Stimulated activated CD4-positive, alpha-beta T cell treated with anti-CD3 and anti-CD28 coated beads, Interleukin-4, amount 100 ng/mL, for 4 hours (primary cell): ENCODE measurements at regions not wholly inside any gene's neighbourhood (a gene's known extent, or its start where the extent isn't known, plus 50 kb on each side); places are given as distances from the start of the nearest gene placed in this dataset.

Experiments used
- DNase-seq, 2 experiments: peaks; one replicate each; pipeline ENCODE4 v3.0.0-alpha.2; 2020

DNA sequence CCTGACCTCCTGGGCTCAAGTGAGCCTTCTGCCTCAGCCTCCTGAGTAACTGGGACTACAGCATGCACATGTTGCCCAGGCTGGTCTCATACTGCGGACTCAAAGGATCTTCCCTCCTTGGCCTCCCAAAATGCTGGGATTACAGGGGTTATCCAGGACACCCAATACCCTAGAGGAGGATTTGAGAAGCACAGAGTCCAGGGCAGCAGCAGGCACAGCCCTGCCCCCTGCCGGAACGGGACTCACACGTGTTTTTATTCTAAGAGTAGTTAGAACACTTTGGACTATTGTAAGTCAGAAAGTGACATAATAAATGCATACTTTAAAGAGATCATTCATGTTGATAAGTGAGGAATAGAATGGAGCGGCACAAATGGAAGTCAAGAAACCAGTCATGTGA is 80.2 kb downstream of the C6orf118 start:
- DNase-seq = no peak

DNA sequence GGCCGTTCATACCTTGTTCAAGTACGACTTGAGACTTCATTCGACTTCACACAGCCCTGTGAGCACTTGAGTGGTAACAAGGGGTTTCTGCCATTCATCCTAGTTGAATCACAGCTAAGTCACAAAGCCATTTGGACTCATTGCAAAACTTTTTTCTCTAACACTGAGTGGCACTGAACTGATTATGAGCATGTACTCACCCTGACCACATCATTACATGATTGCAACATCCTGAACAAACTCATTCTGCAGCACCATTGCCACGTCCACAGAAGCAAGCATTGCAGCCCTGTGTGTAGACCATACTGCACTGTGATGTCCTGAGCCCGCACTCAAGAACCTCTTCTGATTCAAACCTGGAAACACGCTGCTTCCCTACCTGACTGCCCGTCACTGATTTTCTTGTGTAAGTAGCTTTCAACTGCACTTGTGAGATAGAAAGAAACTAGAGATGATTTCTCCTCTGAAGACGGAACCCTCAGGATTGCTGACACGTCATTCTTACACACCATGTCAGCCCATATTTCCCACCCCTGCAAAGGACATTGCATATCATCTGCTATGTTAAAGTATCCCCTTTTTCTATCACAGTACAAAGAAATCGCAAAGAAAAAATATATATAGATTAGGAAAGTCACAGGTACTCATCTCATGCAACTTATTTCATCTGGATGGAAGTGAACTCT is 81.6 kb downstream of the C6orf118 start:
- no peak for DNase-seq

DNA sequence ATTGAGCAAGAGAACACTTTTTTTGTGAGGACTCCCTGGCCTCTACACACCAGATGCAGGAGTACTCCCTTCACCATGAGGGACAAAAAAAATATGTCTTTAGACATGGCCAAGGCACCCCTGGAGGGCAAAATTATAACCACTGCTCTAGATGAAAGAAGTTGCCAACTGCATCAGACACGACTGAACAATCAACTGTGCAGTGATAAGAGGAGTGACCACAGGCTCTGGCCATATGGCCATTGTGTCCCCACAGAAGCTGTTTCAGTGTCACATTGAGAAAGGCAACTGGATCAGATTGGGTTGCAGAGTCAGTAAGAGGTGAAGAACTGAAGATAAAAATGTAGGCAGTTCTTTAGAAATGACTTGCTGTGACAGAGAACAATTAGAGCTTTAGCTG is 85.7 kb downstream of the C6orf118 start:
- no peak for DNase-seq

DNA sequence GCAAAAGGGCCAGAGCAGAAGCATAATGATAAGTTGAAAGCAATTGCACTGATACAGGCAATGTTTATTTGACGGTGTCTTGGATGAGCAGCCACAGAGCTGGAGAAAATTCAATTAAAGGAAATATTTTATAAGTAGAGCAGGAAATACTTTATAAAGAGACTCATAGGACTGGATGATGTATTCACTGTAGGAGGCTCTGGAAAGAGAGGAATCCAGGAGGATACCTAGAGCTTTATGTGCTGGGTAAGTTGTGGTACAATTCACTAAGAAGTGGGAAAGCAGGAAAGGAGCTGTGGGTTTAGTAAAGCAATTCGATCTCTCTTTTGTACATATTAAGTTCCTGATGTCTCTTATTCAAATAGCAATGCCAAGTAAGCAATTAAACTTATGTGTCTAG is 86.3 kb downstream of the C6orf118 start:
- no peak for DNase-seq

DNA sequence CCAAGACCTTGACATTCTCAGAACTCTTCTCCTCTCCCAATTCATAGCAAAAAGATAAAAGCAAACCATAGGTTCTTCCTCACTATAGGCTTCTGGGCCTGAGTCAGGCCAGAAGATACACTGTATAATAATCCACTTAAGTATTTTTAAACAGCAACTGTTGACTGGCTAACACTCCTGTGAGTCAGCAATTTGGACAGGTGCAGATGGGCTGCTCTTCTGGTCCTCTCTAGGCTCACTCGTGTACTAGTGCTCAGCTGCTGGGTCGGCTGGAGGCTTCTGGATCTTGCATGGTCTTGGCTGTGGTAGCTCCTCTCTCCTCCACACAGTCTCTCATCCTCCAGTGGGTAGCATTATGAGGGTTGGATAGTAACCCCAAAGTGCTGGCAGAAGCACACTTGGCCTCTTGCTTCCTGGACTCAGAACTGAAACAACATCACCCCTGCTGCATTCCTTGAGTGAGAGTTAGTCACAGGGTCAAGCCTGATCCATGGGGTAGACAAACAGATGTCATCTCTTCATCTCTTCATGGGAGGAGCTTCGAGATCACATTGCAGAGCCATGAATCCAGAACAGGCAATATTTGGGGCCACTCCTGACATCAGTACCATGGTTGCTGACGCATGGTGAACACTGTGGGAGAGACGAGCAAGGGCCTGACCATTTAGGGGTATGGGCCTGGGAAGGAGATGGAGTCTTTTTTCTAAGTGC is 86.9 kb downstream of the C6orf118 start:
- DNase-seq = no peak

DNA sequence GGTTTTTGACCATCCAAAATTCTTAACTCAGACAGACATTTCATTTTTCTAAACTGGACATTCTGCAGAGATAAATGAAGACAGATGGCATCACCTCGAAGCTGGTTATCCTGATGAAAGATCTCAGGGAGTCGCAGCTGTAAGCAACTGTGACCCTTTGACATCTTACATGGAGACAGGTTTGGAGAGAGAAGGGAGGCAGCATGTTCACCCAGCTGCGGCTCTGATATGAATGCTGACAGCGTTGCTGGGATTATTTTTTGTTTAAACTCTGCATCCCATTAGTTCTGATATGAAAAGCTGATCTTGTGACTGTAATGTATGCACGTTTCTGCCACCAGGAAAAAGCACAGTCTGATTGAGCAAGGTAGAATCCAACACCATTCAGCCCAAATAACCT is 89.4 kb downstream of the C6orf118 start:
- DNase-seq = no peak

DNA sequence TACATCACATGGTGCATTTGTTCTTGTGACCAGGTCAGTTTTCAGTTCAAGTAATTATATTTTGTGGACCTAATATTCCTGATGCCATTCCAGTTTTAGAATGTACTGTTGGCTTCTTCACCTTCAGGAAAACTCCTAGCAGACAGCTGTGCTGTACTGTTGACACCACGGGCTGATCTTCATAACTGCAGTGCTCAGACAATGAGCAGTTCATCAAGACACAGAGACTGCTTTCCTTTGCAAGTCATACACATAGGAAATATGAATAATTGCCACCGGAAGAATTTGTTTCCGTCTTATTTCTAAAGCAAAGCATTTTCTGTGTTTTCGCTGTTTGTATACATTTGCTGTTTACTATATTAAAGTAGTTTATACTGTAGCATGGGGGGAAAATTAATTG is 89.8 kb downstream of the C6orf118 start:
- DNase-seq = no peak

DNA sequence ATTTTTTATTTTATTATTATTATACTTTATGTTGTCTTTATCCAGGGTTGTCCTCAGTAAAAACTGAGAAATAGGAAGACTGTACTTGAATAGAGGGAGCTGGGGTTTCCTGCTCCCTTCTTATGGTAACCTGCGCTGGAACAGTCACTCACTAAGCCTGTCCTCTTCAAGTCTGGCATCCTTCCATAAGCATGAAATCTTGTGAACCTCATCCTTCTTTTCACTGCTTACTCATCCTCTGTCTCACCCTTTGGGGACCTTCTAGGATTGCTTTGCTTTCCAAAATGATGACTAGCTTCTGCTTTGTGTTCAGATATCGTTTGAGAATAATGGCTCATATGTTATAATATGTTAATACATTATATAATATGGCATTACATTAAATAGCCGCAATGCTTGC is 90.6 kb downstream of the C6orf118 start:
- no peak for DNase-seq

DNA sequence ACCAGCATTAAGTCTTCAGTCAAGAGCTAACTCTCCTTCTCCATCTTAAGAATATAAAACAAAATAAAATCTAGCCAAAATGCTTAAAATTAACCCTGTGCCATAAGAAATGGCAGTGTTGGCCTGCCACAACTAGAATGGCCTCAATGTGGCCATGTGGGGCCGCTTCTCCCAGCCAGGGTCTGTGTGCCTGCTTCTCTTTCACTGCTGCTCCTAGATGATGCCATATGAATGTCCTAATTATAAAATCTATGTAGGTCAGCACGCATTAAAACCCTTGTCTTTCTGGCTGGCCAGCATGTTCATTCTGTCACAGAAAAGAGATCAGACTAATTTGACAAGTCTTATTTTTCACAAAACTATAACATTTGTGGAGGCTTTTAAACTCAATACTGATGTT is 102.6 kb downstream of the C6orf118 start:
- DNase-seq = no peak

DNA sequence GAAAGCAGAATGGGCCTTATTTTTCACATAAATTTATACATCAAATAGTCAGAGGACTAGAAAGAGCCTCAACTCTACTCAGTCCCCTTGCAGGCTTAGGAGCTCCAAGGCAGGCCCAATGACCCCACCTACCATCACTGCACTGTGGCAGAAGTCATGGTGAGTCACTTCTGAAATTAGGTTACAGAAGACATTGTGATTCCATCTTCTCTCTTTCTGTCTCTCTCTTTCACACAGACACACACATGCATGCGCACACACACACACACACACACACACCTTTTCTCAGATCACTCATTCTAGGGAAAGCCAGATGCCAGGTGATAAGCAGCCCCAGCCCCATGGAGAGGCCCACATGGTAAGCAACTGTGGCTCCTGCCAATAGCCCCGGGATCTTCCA is 103.8 kb downstream of the C6orf118 start:
- DNase-seq = no peak

DNA sequence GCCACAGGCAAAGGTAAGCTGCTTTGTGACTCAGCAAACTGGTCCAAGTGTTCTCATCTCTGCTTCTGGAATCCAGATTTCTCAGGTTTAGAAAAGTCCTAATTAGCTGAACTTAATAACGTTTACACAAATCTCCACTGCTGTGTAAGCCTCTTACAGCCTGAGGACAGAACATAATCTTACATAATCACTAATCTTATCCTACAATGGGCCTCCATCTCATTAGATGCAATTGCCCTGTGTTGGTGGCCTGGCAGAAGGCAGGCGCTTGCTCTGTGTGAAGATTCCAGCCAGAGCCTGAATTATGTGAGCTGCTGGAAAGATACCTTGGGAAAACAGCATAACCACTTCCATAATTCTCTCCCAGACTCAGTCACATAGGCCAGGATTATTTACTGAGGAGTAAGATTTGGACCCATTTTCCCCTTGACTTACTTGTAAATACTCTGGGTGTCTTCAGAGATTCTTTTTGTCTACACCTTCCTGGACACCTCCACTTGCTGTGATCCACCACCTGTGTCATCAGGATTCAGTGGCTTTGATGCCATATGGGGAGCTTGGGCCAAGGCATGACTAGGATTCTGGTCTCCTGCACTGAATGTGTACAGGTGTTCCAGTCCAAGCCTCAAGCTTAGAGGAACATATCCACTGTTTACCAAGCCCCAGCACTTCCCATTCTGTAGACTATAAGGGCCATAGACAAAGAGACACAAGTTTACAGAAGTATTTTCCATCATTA is 104.4 kb downstream of the C6orf118 start:
- DNase-seq = no peak

DNA sequence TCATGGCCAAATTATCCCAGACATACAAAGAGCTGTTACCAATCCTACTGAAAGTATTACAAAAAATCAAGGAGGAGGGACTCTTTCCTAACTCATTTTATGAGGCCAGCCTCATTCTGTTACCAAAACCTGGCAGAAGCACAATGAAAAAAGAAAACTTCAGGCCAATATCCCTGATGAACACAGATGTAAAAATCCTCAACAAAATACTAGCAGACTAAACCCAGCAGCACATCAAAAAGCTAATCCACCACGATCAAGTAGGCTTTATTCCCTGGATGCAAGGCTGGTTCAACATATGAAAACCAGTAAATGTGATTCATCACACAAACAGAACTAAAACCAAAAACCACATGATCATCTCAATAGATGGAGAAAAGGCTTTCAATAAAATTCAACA is 109.2 kb downstream of the C6orf118 start:
- no peak for DNase-seq

DNA sequence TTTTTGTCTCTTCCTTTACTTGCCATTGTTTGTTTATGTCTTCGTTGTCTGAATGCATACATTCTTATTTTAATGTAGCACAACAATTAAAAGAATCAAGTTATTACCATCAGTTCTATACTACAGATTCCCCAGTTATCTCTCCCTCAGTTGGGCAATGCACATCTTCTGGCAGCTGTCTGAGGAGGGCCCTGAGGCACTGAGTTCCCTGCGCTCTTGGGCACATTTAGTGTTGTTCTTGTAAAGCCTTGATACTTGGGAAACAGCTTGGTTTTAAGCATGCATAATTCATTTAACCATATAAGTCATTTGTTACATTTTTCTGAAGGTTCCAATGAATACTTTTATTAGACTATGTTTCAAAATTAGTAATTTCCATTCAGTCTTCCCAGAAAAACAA is 117.9 kb downstream of the C6orf118 start:
- no peak for DNase-seq

DNA sequence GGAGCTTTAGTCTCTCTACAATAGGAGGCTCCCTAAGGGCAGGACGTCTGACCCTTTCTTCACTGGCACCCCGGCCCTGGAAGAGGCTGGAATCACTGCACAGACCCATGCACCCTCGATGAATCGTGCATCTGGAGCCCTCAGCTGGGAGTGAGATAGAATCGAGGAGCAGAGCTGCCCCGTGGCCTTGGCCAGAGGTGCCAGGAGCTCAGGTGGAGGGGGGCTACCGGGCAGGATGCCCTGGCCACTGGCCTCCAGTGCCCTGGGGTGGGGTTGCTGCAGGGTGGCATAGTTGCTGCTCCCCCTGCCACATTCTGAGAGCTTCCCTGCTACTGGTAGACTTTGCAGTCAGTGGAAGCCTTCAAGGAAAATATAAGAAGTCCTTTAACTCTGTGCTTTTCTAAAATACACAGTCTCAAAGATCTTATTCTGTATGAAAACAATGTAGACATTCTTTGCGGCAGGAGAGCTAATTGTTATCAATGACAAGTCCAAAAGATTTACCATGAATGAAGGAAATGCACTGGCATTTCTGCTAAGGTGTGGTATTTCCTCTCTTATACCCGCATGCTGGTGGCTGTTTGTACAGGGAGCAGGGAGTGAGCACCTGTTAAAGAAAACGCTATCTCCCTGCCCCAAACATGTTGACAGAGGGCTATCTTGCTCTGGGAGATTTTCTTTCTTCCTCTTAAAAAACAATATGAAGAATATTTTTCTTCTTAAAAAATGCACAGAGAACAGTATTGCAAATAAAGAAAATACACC is 122.8 kb downstream of the C6orf118 start:
- no peak for DNase-seq

DNA sequence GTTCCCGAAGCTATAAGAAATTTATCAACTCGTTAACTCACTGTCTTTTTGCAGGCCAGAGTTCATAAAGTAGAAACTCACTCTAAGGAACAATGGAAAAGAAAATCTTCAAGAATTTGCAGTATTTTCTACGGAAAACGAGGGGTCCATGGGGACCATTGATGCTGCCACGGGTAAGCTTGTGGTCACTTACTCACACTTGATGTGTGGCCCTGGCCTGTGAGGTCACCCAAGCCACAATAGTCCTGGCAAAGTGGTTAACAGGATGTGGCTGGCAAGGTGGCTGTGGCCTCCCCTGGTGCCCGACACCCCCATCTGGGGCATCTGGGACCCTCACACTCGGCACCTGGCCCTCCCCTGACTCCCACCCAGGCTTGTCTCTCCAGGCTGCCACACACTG is 123.4 kb downstream of the C6orf118 start:
- DNase-seq = no peak

DNA sequence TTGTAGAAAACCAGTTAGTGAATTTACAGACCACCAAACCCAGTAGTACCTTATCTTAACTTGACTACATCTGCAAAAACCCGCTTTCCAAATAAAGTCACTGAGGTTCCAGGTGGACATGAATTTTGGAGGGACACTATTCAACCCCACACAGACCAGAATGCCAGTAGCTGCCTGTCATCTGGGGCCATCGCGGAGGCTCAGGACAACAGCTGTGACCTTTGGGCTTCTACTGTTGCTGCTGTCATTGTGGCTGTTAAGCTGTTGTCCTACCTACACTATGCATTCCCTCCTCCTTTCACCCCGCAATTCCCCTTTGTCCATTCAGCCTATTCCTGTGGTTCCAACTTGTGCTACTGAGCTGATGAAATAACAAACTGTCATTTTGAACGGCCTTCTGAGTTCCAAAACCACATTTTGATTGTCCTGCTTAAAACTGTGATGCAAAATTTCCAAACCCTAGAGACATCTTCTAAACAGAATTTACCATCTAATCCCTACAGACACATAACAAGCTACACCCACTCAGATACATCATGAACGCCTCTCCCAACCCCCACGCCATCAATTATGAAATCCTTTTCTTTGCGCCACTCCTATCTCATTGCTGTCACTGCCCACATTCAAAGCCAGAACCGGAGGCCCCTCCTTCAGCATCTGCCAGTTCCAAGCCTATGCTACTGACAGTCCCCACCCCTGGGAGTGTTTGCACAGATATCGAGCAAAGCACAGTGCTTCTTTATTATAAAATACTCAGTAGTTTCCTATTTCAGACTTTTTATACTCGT is 125.0 kb downstream of the C6orf118 start:
- DNase-seq = no peak

DNA sequence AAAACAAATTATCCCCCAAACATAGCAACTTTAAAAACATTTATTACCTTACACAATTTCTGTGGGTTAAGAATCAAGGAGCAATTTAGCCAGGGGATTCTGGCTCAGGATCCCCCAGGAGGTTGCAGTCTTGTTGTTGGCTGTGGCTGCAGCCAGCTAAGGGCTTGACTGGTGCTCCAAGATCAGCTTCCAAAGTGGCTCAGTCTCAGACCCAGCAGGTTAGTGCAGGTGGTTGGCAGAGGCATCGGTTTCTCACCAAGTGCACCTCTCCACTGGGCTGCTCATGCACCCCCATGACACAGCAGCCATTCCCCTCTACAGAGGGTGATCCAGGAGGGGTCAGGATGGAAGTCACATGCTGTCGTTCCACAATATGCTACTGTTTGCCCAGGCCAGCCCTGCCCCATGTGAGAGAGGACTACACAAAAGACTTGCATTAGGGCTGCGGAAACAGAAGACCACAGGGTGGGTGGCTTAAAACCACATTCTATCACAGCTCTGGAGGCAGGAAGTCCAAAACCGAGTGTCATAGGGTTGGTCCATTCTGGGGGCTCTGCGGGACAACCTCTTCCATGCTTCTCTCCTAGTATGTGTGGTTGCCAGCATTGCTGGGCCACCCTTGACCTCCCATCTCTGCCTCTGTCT is 125.8 kb downstream of the C6orf118 start:
- DNase-seq = no peak

DNA sequence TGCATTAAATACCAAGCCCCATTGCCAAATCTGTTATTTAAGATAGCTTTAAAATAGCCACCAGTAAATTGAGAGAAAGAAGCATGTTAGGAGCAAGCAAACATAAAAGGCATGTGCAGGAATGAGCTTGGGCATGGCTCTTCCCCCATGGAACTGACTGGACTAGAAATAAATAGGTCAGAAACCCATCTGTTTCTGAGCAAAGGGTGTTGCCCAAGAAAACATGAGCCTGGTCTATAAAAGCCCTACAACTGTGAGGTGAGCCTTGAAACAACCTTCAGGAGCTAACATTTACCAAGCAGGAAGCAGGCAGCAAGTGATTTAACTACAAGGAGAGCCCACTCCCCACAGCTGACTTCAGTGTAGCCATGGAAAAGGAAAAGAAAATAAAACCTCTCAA is 126.3 kb downstream of the C6orf118 start:
- no peak for DNase-seq

DNA sequence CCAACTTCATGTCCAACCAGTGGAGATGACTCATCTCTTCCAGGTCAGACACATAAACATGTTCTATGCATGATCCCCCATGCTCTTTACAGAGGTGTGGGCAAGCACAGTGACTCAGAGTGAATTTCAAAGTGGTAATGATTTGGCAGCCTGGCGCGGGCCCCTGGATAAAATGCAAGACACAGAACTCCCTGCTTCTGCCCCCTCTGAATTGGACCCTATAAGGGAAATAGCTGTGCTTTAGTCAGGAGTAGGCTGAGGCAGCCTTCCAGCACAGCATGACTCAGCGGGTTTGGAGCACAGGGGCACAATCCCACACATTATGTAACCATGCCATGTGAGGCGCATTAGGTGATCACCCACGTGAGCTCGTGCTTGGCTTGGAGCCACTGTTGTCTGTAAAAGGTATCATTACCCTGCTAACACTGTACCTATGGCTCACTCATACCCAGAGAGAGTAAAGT is 127.4 kb downstream of the C6orf118 start:
- no peak for DNase-seq

DNA sequence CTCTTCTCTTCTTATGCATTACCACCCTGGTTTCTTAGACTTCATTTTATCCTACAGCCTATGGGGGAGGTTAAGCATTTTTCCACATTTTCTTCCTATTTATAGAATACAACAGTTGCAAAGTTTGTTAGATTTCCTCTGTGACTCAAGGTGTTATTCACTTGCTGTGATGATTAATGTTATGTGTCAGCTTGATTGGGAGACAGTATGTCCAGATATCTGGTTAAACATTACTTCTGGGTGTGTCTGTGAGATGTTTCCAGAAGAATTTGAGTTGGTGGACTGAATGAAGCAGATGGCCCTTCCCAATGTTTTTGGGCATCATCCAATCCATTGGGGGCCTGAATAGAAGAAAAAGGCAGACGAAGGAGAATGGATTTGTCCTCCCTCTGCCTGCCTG is 131.3 kb downstream of the C6orf118 start:
- no peak for DNase-seq

DNA sequence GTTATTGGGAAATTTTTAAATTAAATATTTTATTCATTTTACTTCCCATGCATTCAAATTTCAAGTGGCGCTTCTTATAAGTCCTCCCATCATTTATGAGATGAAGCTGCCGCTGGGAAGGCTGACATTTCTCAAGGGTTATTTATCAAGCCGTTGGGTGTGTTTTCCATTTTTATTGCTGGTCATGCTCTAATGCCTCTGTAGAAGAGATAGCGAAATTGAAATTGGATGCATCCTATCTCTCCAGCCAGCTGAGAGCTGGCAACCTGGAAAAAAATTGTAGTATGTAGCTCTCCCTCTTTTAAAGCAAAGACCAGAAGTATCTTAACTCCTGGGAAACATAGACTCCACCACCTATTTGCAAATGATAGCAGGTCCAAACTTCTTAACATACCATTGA is 135.9 kb downstream of the C6orf118 start:
- DNase-seq = no peak

DNA sequence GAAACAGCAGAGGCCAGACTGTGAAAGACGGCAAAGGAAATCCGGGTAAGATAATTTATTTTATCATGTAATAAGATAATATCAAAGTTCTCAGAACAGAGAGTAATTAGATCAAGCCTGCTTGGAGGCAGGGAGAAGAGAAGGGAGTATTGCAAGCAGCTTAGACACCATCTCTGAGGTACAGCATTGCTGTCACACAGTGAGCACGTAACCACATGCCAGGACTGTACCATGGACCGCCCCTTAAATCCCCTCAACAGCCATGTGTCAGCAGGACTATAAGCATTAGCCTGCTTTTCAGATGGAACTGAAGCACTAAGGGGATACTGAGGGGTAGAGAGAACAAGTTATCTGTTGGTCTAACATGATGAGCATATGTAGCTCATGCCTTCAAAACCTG is 141.5 kb downstream of the C6orf118 start:
- DNase-seq = no peak
